ENCODE measurements at regions not wholly inside any gene's neighbourhood (a gene's known extent, or its start where the extent isn't known, plus 50 kb on each side); places are given as distances from the start of the nearest gene placed in this dataset.

- ChIA-PET CTCF (interaction anchor here (1.4 to 1.5 kb wide), 2 partner anchors 10 to 124 kb away, joined by 4 read pairs; no protein-coding TSS in a partner anchor), POLR2A (no interaction called here)
- DNase-seq = no peak
- H3K27ac Mint-ChIP-seq = peak overlapping the region in 2 of 8 donors; percentile 60 to 61
- no peaks in the 10 kb centered on the region for H3K9me3 ChIP-seq (ENCODE audit: low read length)
- H3K4me1 ChIP-seq (ENCODE audit: insufficient read depth, low read length) = peaks cover 15% of the 10 kb centered on the region
- H3K36me3 ChIP-seq (ENCODE audit: insufficient read depth, low read length) = no peaks in the 10 kb centered on the region
- H3K36me3 Mint-ChIP-seq = peaks cover 0 to 3% (median 0%) of the 10 kb centered on the region in 3 donors
- H3K27me3 Mint-ChIP-seq = no peaks in the 10 kb centered on the region
- no peak overlapping the region for H3K27ac ChIP-seq (ENCODE audit: low read depth, low read length)
- no peaks in the 10 kb centered on the region for H3K27me3 ChIP-seq (ENCODE audit: insufficient read depth, low read length, poor library complexity, severe bottlenecking)
- H3K4me1 Mint-ChIP-seq = peaks cover 14 to 20% (median 19%) of the 10 kb centered on the region in 3 donors
- H3K4me3 Mint-ChIP-seq = no peak overlapping the region
- peaks cover 0 to 2% (median 0%) of the 10 kb centered on the region in 5 donors for H3K9me3 Mint-ChIP-seq
- no peak overlapping the region for H3K4me3 ChIP-seq (ENCODE audit: low read length)
Measured at GRCh38 chr1:5410652-5411051, 581.6 kb downstream of the NPHP4 start.

DNA sequence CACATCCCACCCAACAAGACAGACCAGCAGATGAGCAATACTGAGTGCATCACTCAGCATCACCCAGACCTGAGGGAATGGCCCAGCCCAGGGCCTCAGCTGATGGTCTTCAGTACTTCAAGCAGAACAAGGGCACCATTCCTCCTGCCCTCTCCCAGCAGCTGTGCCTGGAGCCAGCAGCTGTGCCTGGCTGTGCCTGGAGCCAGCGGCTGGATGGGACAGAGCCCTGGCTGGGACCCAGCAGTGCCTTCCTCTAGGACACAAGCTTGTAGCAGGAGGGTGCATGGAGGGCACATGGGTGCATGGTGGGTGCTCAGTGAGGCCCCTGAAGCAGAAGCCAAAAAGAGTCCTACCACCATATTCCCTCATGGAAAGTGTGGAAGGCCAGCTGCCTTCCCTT lies 583.8 kb downstream of the NPHP4 start:
- no peak for DNase-seq
- Mint-ChIP-seq H3K4me3 (no peak overlapping the region), H3K27ac (peak overlapping the region in 1 of 8 donors; percentile 48), H3K9me3 (peaks cover 0 to 2% (median 0%) of the 10 kb centered on the region in 5 donors), H3K4me1 (peaks cover 14 to 25% (median 20%) of the 10 kb centered on the region in 3 donors), H3K27me3 (no peaks in the 10 kb centered on the region), H3K36me3 (peaks cover 0 to 3% (median 0%) of the 10 kb centered on the region in 3 donors)
- ChIA-PET CTCF (no interaction called here), POLR2A (no interaction called here)
- H3K27me3 ChIP-seq (ENCODE audit: insufficient read depth, low read length, poor library complexity, severe bottlenecking) = no peaks in the 10 kb centered on the region
- no peaks in the 10 kb centered on the region for H3K36me3 ChIP-seq (ENCODE audit: insufficient read depth, low read length)
- no peak overlapping the region for H3K27ac ChIP-seq (ENCODE audit: low read depth, low read length)
- no peaks in the 10 kb centered on the region for H3K9me3 ChIP-seq (ENCODE audit: low read length)
- H3K4me1 ChIP-seq (ENCODE audit: insufficient read depth, low read length) = peaks cover 15% of the 10 kb centered on the region
- no peak overlapping the region for H3K4me3 ChIP-seq (ENCODE audit: low read length)

GRCh38 chr1:5405263-5405662 lies 587.0 kb downstream of the NPHP4 start:
- DNase-seq = no peak
- peak overlapping the region in 2 of 8 donors; percentile 2 to 69 for H3K27ac Mint-ChIP-seq
- peaks cover 0 to 5% (median 2%) of the 10 kb centered on the region in 3 donors for H3K4me1 Mint-ChIP-seq
- Histone ChIP-seq H3K9me3 (ENCODE audit: low read length) (no peaks in the 10 kb centered on the region), H3K36me3 (ENCODE audit: insufficient read depth, low read length) (no peaks in the 10 kb centered on the region), H3K4me3 (ENCODE audit: low read length) (no peak overlapping the region), H3K4me1 (ENCODE audit: insufficient read depth, low read length) (no peaks in the 10 kb centered on the region), H3K27ac (ENCODE audit: low read depth, low read length) (no peak overlapping the region), H3K27me3 (ENCODE audit: insufficient read depth, low read length, poor library complexity, severe bottlenecking) (no peaks in the 10 kb centered on the region)
- POLR2A ChIA-PET = no interaction called here
- H3K4me3 Mint-ChIP-seq = no peak overlapping the region
- H3K9me3 Mint-ChIP-seq = peaks cover 0 to 2% (median 0%) of the 10 kb centered on the region in 5 donors
- H3K36me3 Mint-ChIP-seq = peaks cover 0 to 3% (median 0%) of the 10 kb centered on the region in 3 donors
- peaks cover 0 to 2% of the 10 kb centered on the region in 2 donors for H3K27me3 Mint-ChIP-seq
- CTCF ChIA-PET = no interaction called here

- H3K27ac Mint-ChIP-seq = peak overlapping the region in 1 of 8 donors; percentile 69
- no peak for DNase-seq
- no peak overlapping the region for H3K27ac ChIP-seq (ENCODE audit: low read depth, low read length)
- ChIA-PET POLR2A (no interaction called here), CTCF (no interaction called here)
- no peaks in the 10 kb centered on the region for H3K4me1 ChIP-seq (ENCODE audit: insufficient read depth, low read length)
- no peaks in the 10 kb centered on the region for H3K27me3 ChIP-seq (ENCODE audit: insufficient read depth, low read length, poor library complexity, severe bottlenecking)
- no peak overlapping the region for H3K4me3 Mint-ChIP-seq
- no peaks in the 10 kb centered on the region for H3K36me3 Mint-ChIP-seq
- H3K4me3 ChIP-seq (ENCODE audit: low read length) = no peak overlapping the region
- no peaks in the 10 kb centered on the region for H3K9me3 ChIP-seq (ENCODE audit: low read length)
- peaks cover 0 to 2% of the 10 kb centered on the region in 2 donors for H3K27me3 Mint-ChIP-seq
- H3K36me3 ChIP-seq (ENCODE audit: insufficient read depth, low read length) = no peaks in the 10 kb centered on the region
- peaks cover 0 to 2% (median 0%) of the 10 kb centered on the region in 5 donors for H3K9me3 Mint-ChIP-seq
- peaks cover 4 to 11% (median 5%) of the 10 kb centered on the region in 3 donors for H3K4me1 Mint-ChIP-seq
Measured at GRCh38 chr1:5404412-5405203, 587.6 kb downstream of the NPHP4 start.

- H3K4me3 ChIP-seq (ENCODE audit: low read length) = no peak overlapping the region
- H3K27ac Mint-ChIP-seq = no peak overlapping the region
- H3K27ac ChIP-seq (ENCODE audit: low read depth, low read length) = no peak overlapping the region
- H3K4me1 Mint-ChIP-seq = peaks cover 4 to 12% (median 9%) of the 10 kb centered on the region in 3 donors
- no peak overlapping the region for H3K4me3 Mint-ChIP-seq
- H3K27me3 Mint-ChIP-seq = peaks cover 0 to 4% of the 10 kb centered on the region in 2 donors
- peaks cover 0 to 3% (median 0%) of the 10 kb centered on the region in 3 donors for H3K36me3 Mint-ChIP-seq
- H3K4me1 ChIP-seq (ENCODE audit: insufficient read depth, low read length) = no peaks in the 10 kb centered on the region
- H3K36me3 ChIP-seq (ENCODE audit: insufficient read depth, low read length) = no peaks in the 10 kb centered on the region
- DNase-seq = no peak
- no peaks in the 10 kb centered on the region for H3K9me3 ChIP-seq (ENCODE audit: low read length)
- ChIA-PET POLR2A (no interaction called here), CTCF (no interaction called here)
- peaks cover 0 to 2% (median 0%) of the 10 kb centered on the region in 5 donors for H3K9me3 Mint-ChIP-seq
- no peaks in the 10 kb centered on the region for H3K27me3 ChIP-seq (ENCODE audit: insufficient read depth, low read length, poor library complexity, severe bottlenecking)
Measured at GRCh38 chr1:5403935-5404334, 588.3 kb downstream of the NPHP4 start.

DNA sequence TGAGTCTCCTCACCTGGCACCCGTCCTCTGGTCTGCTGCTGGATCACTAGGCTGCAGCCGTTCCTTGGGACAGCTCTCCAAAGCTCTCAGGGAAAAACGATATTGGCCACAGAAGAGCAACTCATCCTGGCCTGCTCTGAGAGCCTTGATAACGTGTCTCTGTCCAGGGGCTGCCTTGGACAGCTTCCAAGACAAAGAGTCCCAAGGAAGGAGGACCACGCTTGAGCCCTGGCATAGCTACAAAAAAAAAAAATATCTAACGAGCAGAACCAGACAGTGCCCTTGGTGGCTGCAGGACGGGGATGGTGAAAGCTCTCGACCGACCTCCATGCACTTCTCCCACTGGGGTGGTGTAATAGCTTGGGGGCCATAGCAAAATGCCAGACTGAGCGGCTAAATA lies 589.6 kb downstream of the NPHP4 start:
- no peak for DNase-seq
- Mint-ChIP-seq H3K27me3 (peaks cover 0 to 5% of the 10 kb centered on the region in 2 donors), H3K9me3 (no peaks in the 10 kb centered on the region), H3K4me3 (no peak overlapping the region), H3K4me1 (peaks cover 4 to 12% (median 11%) of the 10 kb centered on the region in 3 donors), H3K27ac (peak overlapping the region in 1 of 8 donors; percentile 14), H3K36me3 (peaks cover 0 to 6% (median 0%) of the 10 kb centered on the region in 3 donors)
- Histone ChIP-seq H3K27ac (ENCODE audit: low read depth, low read length) (no peak overlapping the region), H3K4me3 (ENCODE audit: low read length) (no peak overlapping the region), H3K4me1 (ENCODE audit: insufficient read depth, low read length) (no peaks in the 10 kb centered on the region), H3K36me3 (ENCODE audit: insufficient read depth, low read length) (no peaks in the 10 kb centered on the region), H3K27me3 (ENCODE audit: insufficient read depth, low read length, poor library complexity, severe bottlenecking) (no peaks in the 10 kb centered on the region), H3K9me3 (ENCODE audit: low read length) (no peaks in the 10 kb centered on the region)
- ChIA-PET POLR2A (no interaction called here), CTCF (interaction anchor here (1.2 kb wide), 1 partner anchor 117 kb away, joined by 3 read pairs; no protein-coding TSS in a partner anchor)

- ChIA-PET POLR2A (no interaction called here), CTCF (no interaction called here)
- H3K27ac ChIP-seq (ENCODE audit: low read depth, low read length) = no peak overlapping the region
- H3K9me3 Mint-ChIP-seq = no peaks in the 10 kb centered on the region
- H3K27me3 Mint-ChIP-seq = peaks cover 0 to 7% of the 10 kb centered on the region in 2 donors
- no peaks in the 10 kb centered on the region for H3K27me3 ChIP-seq (ENCODE audit: insufficient read depth, low read length, poor library complexity, severe bottlenecking)
- H3K27ac Mint-ChIP-seq = no peak overlapping the region
- H3K36me3 Mint-ChIP-seq = peaks cover 0 to 9% (median 0%) of the 10 kb centered on the region in 3 donors
- H3K4me1 ChIP-seq (ENCODE audit: insufficient read depth, low read length) = no peaks in the 10 kb centered on the region
- H3K4me1 Mint-ChIP-seq = peaks cover 4 to 12% (median 11%) of the 10 kb centered on the region in 3 donors
- no peaks in the 10 kb centered on the region for H3K36me3 ChIP-seq (ENCODE audit: insufficient read depth, low read length)
- no peak overlapping the region for H3K4me3 Mint-ChIP-seq
- no peak overlapping the region for H3K4me3 ChIP-seq (ENCODE audit: low read length)
- H3K9me3 ChIP-seq (ENCODE audit: low read length) = no peaks in the 10 kb centered on the region
- no peak for DNase-seq
Measured at GRCh38 chr1:5399771-5400170, 592.5 kb downstream of the NPHP4 start.

DNA sequence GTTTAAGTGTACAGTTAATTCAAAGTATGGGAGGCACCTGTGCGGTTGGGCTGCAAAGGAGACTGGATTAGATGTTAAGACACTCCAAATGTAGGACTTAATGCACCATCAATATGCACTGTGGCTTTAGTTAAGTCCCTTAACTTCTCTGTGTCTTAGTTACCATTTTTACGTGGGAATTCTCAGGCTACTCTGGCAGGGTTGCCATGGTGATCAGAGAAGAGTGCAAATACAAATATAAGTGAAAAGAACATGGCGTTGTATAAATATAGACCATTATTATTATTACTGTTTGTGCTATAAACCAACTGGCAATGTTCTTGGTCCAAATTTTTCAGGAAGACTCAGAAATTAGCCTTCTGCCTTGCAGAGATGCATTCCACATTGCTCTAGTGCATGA lies 595.6 kb downstream of the NPHP4 start:
- Histone ChIP-seq H3K9me3 (ENCODE audit: low read length) (no peaks in the 10 kb centered on the region), H3K4me3 (ENCODE audit: low read length) (no peak overlapping the region), H3K36me3 (ENCODE audit: insufficient read depth, low read length) (no peaks in the 10 kb centered on the region), H3K27me3 (ENCODE audit: insufficient read depth, low read length, poor library complexity, severe bottlenecking) (no peaks in the 10 kb centered on the region), H3K27ac (ENCODE audit: low read depth, low read length) (no peak overlapping the region), H3K4me1 (ENCODE audit: insufficient read depth, low read length) (peaks cover 5% of the 10 kb centered on the region)
- Mint-ChIP-seq H3K27ac (no peak overlapping the region), H3K27me3 (peaks cover 0 to 7% of the 10 kb centered on the region in 2 donors), H3K9me3 (no peaks in the 10 kb centered on the region), H3K4me1 (peaks cover 13 to 23% (median 17%) of the 10 kb centered on the region in 3 donors), H3K4me3 (no peak overlapping the region), H3K36me3 (peaks cover 0 to 9% (median 0%) of the 10 kb centered on the region in 3 donors)
- ChIA-PET CTCF (no interaction called here), POLR2A (no interaction called here)
- DNase-seq = no peak
